Cardiac fibroblast (primary cell): ENCODE measurements at regions not wholly inside any gene's neighbourhood (a gene's known extent, or its start where the extent isn't known, plus 50 kb on each side); places are given as distances from the start of the nearest gene placed in this dataset.
A peak's percentile ranks its signal among the peaks of the same experiment; 100 is the strongest.
"Not testable (repeated sequence)": the region's sequence is repeated elsewhere in the genome, so short reads cannot be mapped to it uniquely, and the experiment has no call there.

Source experiments
- DNase-seq, 2 donors: peaks; one replicate each; pipeline versions ENCODE4 v3.0.0 to v3.0.0-alpha.2; 2010; ENCODE audit warnings: low read depth in 2 of 2
- H3K4me3 ChIP-seq, 2 donors: replicated peaks in 1 of 2; 1 replicate in 1 of 2; 2 replicates in 1 of 2; pipeline ENCODE4 v1.5.1; 2011; ENCODE audit warnings: low read depth in 2 of 2, low read length in 2 of 2, mild to moderate bottlenecking in 2 of 2, moderate library complexity in 1 of 2
- TF ChIP-seq, protein P1 (sequence below): IDR thresholded peaks from one replicate; pipeline ENCODE4 v1.5.1; 2011; ENCODE audit warnings: low read depth, mild to moderate bottlenecking, low read length, inconsistent platforms

DNA sequence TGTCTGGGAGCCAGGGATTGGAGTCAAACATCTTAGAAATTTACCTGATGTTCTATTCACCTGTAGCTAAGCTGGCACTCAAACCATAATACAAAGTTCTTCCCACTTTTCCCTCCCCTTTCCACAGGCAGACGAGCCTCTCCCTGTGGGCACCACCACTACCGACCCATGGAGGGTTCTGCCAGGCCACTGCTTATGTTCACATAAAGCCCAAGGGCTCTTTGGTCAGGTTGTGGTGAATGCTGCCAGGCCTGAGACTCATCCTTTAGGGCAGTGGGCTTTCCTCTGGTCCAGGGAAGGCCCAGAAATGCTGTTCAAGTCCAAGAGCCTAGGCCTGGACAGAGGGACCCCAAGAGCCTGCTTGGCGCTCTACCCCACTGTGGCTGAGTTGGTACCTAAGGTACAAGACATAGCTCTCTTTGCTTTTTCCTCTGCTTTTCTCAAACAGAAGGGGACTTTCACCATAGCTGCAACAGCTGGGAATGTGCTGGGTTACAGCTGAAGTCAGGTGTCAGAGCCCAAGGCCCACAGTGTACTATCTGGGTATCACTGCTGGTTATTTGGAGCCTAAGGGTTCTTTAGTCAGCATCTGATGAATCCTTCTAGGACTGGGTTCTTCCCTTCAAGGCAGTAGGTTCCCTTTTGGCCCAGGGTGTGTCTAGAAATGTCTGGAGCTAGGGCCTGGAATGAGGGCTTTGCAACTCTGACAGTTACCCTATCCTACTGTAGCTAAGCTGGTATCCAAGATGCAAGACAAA, 620.1 kb downstream of the TLE1 start:
- TF ChIP-seq, protein P1, sequence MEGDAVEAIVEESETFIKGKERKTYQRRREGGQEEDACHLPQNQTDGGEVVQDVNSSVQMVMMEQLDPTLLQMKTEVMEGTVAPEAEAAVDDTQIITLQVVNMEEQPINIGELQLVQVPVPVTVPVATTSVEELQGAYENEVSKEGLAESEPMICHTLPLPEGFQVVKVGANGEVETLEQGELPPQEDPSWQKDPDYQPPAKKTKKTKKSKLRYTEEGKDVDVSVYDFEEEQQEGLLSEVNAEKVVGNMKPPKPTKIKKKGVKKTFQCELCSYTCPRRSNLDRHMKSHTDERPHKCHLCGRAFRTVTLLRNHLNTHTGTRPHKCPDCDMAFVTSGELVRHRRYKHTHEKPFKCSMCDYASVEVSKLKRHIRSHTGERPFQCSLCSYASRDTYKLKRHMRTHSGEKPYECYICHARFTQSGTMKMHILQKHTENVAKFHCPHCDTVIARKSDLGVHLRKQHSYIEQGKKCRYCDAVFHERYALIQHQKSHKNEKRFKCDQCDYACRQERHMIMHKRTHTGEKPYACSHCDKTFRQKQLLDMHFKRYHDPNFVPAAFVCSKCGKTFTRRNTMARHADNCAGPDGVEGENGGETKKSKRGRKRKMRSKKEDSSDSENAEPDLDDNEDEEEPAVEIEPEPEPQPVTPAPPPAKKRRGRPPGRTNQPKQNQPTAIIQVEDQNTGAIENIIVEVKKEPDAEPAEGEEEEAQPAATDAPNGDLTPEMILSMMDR = no peak

GRCh38 chr9:81062995-81063394, 626.4 kb downstream of the TLE1 start:
- not testable (repeated sequence) for DNase-seq, H3K4me3 ChIP-seq

More for the DNA sequence above, 620.1 kb downstream of the TLE1 start:
- H3K4me3 ChIP-seq = no peak overlapping the region
- no peak for DNase-seq

GRCh38 chr9:81058782-81059181, 630.6 kb downstream of the TLE1 start:
- TF ChIP-seq, protein P1 = no peak
- peak in 1 of 2 donors; percentile 18 for DNase-seq
- no peak overlapping the region for H3K4me3 ChIP-seq

- TF ChIP-seq, protein P1 = no peak
- DNase-seq = peak in 1 of 2 donors; percentile 50
- no peak overlapping the region for H3K4me3 ChIP-seq
These were observed 635.9 kb downstream of the TLE1 start for GRCh38 chr9:81053298-81054025.

GRCh38 chr9:81052846-81053245, 636.5 kb downstream of the TLE1 start:
- TF ChIP-seq, protein P1 = no peak
- peak in 1 of 2 donors; percentile 63 for DNase-seq
- H3K4me3 ChIP-seq = no peak overlapping the region

- DNase-seq = no peak
- no peak overlapping the region for H3K4me3 ChIP-seq
- TF ChIP-seq, protein P1 = no peak
These were observed 642.1 kb downstream of the TLE1 start for GRCh38 chr9:81047280-81047679.

- DNase-seq = no peak
- TF ChIP-seq, protein P1 = no peak
- no peak overlapping the region for H3K4me3 ChIP-seq
These were observed 643.7 kb downstream of the TLE1 start for GRCh38 chr9:81045658-81046057.
